DOHH2 (cell line): ENCODE measurements at regions not wholly inside any gene's neighbourhood (a gene's known extent, or its start where the extent isn't known, plus 50 kb on each side); places are given as distances from the start of the nearest gene placed in this dataset.

Experiments
- H3F3A ChIP-seq: fragments of 200-600 bp; sonication (generic), shearing (Covaris generic); 2 replicates; pipeline ENCODE4 v1.6.0; 2016; ENCODE audit warnings: antibody characterized with exemption, mild to moderate bottlenecking; ENCODE audit not compliant: control insufficient read depth, insufficient read depth
- H3K27ac ChIP-seq: fragments of 200-600 bp; sonication (generic); 2 replicates; pipeline ENCODE4 v1.5.1; 2014; ENCODE audit warnings: low read depth, mild to moderate bottlenecking, low read length, moderate library complexity
- H3K27me3 ChIP-seq: fragments of 200-600 bp; sonication (generic); 2 replicates; pipeline ENCODE4 v1.6.1; 2014; ENCODE audit warnings: mild to moderate bottlenecking, low read length, mixed read lengths; ENCODE audit not compliant: control insufficient read depth
- H3K36me3 ChIP-seq: fragments of 200-600 bp; sonication (generic); 2 replicates; pipeline ENCODE4 v1.6.1; 2014; ENCODE audit warnings: mild to moderate bottlenecking, low read length, moderate library complexity, mixed read lengths; ENCODE audit not compliant: control insufficient read depth
- H3K4me1 ChIP-seq: fragments of 200-600 bp; sonication (generic); 2 replicates; pipeline ENCODE4 v1.6.1; 2014; ENCODE audit warnings: mild to moderate bottlenecking, low read length, mixed read lengths; ENCODE audit not compliant: control insufficient read depth
- H3K4me2 ChIP-seq: fragments of 200-600 bp; sonication (generic); 2 replicates; pipeline ENCODE4 v1.6.0; 2014; ENCODE audit warnings: mild to moderate bottlenecking, low read length, moderate library complexity
- H3K4me3 ChIP-seq: fragments of 200-600 bp; sonication (generic); 2 replicates; pipeline ENCODE4 v1.5.1; 2014; ENCODE audit warnings: mild to moderate bottlenecking, low read length, mixed read lengths
- H3K79me2 ChIP-seq: fragments of 200-600 bp; sonication (generic); 2 replicates; pipeline ENCODE4 v1.6.1; 2014; ENCODE audit warnings: mild to moderate bottlenecking, low read length, mixed read lengths; ENCODE audit not compliant: control insufficient read depth
- H3K9me2 ChIP-seq: fragments of 200-600 bp; sonication (generic); replicated peaks from 2 replicates; pipeline ENCODE4 v1.6.1; 2014; ENCODE audit warnings: mild to moderate bottlenecking, low read length, mixed read lengths; ENCODE audit not compliant: control insufficient read depth
- H3K9me3 ChIP-seq: fragments of 200-600 bp; sonication (generic); 2 replicates; pipeline ENCODE4 v1.6.1; 2014; ENCODE audit warnings: antibody characterized with exemption, low read length, mixed read lengths; ENCODE audit not compliant: control insufficient read depth, insufficient read depth
- H4K20me1 ChIP-seq: fragments of 200-600 bp; sonication (generic); 2 replicates; pipeline ENCODE4 v1.6.0; 2014; ENCODE audit warnings: low read depth, mild to moderate bottlenecking, antibody characterized with exemption, low read length, moderate library complexity; ENCODE audit not compliant: control insufficient read depth, insufficient read depth
- CTCF ChIP-seq: fragments of 200-600 bp; sonication (generic); IDR thresholded peaks from one replicate; pipeline ENCODE4 v1.5.1; 2014; ENCODE audit warnings: antibody characterized with exemption, mild to moderate bottlenecking, low read depth, low read length; ENCODE audit not compliant: poor library complexity, severe bottlenecking
- EZH2phosphoT487 ChIP-seq: fragments of 200-600 bp; sonication (generic); IDR thresholded peaks from 2 replicates; pipeline ENCODE4 v1.6.1; 2017; ENCODE audit warnings: borderline replicate concordance, mild to moderate bottlenecking, antibody characterized with exemption, low read length, moderate library complexity, mixed read lengths

DNA sequence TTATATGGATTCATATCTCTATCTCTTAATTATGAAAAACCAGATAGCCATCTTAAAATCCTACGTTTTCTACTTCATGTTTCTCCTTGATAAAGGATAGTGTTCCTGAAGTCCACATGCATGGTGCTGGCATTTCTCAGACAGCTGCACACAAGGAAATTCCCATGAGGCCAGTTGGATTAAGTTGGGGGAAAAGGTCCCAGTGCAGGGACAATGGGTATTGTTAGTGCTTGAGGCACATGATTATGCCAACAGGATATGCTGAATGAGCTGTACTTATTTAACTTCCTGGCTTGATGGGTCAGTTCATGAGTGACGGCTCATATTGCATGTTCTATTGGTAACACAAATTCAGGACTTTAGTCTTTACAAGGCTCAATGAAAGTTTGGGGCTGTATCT, 913.9 kb upstream of the NDST4 start:
- H3F3A ChIP-seq, result no peaks in the 10 kb centered on the region
- no peaks in the 10 kb centered on the region for H3K79me2 ChIP-seq
- no peak for TF ChIP-seq EZH2phosphoT487
- TF ChIP-seq CTCF, result no peak
- no peaks in the 10 kb centered on the region for H3K36me3 ChIP-seq
- H3K4me2 ChIP-seq, result no peak overlapping the region
- no peaks in the 10 kb centered on the region for H3K9me2 ChIP-seq
- H3K27me3 ChIP-seq, result no peaks in the 10 kb centered on the region
- no peak overlapping the region for H3K4me3 ChIP-seq
- H3K4me1 ChIP-seq, result no peaks in the 10 kb centered on the region
- no peaks in the 10 kb centered on the region for H4K20me1 ChIP-seq
- H3K27ac ChIP-seq, result no peak overlapping the region
- no peaks in the 10 kb centered on the region for H3K9me3 ChIP-seq

DNA sequence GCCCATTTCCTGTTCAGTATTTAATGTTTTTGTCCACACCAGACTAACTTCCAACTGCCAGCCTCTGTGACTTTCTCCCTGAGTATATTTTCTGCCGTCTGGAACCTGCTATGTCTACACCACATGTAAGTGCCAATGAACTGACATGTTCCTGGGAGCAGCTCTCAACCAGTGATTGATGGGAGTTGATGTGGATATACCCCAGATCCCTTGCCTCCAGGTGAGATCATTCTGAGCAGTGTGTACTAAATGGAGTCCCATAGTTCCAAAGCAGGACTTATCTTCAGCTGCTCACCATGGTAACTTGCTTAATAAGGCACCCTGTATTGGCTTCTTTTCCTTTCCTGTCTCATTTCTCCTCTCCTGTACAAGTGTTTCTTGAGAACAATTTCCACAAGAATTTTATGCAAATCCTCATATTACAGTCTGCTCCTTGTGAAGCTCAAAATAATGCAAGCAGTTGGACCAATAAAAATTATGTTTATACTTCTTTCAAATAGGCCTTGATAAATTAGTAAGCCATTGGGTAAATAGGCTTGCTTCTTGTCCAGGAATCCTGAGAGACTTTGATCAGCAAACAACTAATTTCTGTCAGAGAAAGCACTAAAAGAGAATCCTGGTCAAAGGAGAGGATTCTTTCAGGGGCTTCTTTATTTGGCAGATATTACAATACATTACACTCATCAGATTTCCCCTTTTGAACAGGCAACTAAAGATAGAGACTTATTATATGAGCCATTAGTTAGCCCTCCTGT, 911.7 kb upstream of the NDST4 start:
- no peaks in the 10 kb centered on the region for H3K4me1 ChIP-seq
- no peaks in the 10 kb centered on the region for H3K36me3 ChIP-seq
- no peak overlapping the region for H3K27ac ChIP-seq
- no peak overlapping the region for H3K4me3 ChIP-seq
- TF ChIP-seq EZH2phosphoT487, result no peak
- no peak for TF ChIP-seq CTCF
- no peaks in the 10 kb centered on the region for H3F3A ChIP-seq
- no peaks in the 10 kb centered on the region for H4K20me1 ChIP-seq
- peaks cover 2% of the 10 kb centered on the region; the same call in 1 of the 2 replicates for H3K9me3 ChIP-seq
- H3K9me2 ChIP-seq, result no peaks in the 10 kb centered on the region
- no peaks in the 10 kb centered on the region for H3K27me3 ChIP-seq
- no peaks in the 10 kb centered on the region for H3K79me2 ChIP-seq
- no peak overlapping the region for H3K4me2 ChIP-seq

DNA sequence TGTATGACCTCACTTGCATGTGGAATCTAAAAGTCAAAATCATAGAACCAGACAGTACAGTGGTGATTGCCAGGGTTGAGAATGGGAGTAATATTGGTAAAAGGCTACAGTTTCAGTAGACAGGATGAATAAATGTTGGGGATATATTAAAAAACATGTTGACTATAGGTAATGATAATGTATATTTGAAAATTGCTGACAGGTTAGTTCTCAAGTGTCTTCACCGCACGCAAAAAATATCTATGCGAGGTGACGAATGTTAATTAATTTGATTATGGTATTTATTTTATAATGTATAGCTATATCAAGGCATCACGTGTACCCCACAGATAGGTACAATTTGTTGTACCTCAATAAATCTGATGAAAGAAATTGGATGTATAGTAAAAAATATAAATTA, 909.6 kb upstream of the NDST4 start:
- no peak overlapping the region for H3K27ac ChIP-seq
- TF ChIP-seq EZH2phosphoT487 (no peak), CTCF (no peak)
- no peaks in the 10 kb centered on the region for H3K79me2 ChIP-seq

More for the DNA sequence above, 909.6 kb upstream of the NDST4 start:
- Histone ChIP-seq H4K20me1 (no peaks in the 10 kb centered on the region), H3F3A (no peaks in the 10 kb centered on the region), H3K4me2 (no peak overlapping the region), H3K4me3 (no peak overlapping the region), H3K9me3 (peaks cover 17% of the 10 kb centered on the region; the same call in 1 of the 2 replicates), H3K4me1 (no peaks in the 10 kb centered on the region), H3K9me2 (no peaks in the 10 kb centered on the region), H3K27me3 (no peaks in the 10 kb centered on the region), H3K36me3 (no peaks in the 10 kb centered on the region)
